NCI-H526 treated with DMSO at 0.1 percent for 48 hours (cell line): ENCODE measurements at regions not wholly inside any gene's neighbourhood (a gene's known extent, or its start where the extent isn't known, plus 50 kb on each side); places are given as distances from the start of the nearest gene placed in this dataset.

Experiments used
- DNase-seq: peaks from one replicate; lab custom pipeline; 2025; lab: John Stamatoyannopoulos, UW

DNA sequence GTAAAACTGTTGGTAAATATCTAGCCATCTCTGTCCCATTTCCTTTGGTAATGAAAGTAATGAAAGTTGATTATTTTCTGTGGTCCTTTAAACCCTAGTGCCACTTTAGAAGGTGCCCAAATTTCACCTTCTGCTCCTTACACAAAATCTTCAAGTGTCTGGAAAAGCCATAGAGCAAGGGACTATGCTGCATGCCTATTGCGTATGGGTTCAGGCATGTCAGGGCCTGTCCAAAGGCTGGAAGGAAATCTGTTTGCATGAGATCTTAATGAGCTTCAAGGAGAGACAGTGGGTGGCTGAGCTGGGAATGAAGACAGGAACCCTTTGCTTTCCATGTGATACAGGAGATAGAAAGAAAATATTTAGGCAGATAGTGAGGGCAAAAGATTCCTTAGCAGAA lies 66.6 kb upstream of the CCN6 start:
- no peak for DNase-seq

DNA sequence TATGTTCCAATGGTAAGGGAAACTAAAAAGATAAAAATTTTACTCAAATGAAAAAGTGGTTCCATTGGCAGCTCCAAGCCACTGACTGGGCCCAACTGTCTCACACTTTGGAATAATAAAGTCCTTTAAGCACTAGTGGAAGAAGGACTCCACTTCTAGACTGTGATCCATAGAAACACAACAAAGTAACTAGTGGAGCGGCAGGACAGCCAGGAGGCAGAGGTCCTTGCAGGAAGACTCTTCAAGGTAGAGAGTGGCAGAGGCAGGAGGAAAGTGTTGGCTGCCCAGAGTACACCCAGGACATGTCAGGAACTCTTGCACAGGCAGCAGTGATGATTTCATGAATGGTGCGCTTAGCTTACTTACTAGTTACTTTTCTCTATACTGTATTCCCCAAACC lies 65.0 kb upstream of the CCN6 start:
- no peak for DNase-seq

DNA sequence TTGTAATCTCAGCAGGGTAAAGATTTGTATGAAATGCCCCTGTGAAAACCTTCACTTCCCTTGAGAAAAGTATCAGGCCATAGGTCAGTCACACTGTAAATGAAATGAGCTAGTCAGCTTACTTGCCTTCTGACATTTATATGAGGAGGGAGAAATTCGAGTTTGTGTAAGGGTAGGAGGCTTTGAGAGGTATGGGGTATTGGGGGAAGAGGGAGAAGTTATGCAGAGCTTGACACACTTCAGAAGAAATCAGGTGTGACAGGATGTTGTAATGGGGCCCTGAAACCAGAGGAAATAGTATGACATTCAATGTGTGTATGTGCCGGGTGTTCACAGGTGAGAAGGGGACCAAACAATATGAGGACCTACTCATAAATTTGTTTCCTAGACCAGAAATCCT lies 64.2 kb upstream of the CCN6 start:
- DNase-seq, result no peak

DNA sequence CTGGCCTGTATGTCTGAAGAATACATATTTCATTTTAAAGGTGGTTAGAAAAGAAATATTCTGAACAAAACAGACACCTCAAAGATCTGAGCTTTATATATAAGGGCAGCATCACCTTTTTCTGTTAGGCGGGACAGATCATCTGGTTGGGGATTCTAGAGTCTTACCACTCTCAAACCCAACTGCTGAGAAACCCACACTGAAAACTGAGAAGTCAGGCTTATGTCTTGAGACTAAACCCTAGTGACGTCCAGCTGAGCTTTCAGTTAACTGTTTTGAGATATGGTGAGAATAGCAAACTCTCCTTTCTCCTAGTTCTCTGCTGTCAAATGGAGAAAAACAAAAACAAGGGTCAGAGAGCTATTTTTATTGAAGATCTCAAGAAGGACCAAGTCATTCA lies 63.7 kb upstream of the CCN6 start:
- DNase-seq, result no peak

DNA sequence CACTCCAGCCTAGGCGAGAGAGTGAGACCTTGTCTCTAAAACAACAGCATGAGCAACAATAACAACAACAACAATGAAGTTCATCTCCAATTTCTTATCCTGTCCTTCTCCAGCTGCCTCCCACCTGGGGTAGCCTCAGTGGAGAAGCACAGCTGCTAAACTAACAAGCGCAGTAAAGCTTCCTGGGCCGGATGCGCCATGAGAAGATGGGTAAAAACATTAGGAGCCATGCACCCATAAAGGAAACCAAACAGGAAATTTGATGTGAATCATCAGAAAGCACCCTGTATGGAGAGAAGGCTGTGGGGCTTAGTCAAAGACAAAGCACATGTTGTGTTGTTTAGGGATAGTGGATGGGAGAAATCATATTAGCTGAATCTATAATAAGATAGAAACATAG lies 61.1 kb upstream of the CCN6 start:
- DNase-seq, result no peak

DNA sequence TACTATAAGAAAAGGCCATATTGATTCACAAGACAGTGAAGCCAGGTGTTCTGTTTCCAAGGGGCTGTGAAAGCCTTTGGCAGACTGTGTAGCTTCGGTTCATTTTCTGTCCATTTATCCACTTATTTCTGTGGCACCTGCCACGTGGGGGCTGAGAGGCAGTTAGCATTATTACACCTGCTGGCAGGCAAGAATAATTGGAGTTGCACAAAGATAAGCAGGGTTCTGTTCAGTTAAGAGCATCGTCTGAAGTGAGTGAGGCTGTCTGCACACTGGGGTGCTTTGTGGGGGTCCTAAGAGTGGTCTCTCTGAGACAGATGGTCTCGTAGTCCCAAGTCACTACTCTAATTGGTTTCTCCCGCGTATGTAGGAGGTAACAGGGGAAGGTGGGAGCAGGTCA lies 60.6 kb upstream of the CCN6 start:
- DNase-seq, result no peak

DNA sequence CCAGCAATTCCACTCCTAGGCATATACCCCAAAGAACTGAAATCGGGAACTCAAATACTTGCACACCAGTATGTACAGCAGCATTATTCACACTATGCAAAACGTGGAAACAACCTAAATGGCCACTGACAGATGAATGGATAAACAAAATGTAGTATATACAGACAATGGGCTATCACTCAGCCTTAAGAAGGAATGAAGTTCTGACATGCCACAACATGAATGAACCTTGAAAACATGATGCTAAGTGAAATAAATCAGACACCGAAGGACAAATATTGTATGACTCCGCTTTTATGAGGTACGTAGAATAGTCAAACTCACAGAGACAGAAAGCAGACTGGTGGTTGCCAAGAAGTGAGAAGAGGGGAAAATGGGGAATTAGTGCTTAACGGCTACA lies 59.1 kb upstream of the CCN6 start:
- no peak for DNase-seq

DNA sequence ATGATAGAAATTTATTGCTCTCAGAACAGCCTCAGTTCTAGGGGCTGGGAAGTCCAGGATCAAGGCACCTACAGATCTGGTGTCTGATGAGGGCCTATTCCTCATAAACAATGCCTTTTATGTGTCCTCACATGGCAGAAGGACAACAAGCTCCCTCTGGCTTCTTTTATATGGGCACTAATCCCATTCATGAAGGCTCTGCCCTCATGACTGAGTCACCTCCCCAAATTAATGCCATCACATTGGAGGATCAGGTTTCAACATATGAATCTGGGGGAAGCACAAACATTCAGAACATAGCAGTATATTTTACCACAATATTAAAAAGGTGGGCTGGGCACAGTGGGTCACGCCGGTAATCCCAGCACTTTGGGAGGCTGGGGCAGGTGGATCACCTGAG lies 58.5 kb upstream of the CCN6 start:
- DNase-seq, result no peak

DNA sequence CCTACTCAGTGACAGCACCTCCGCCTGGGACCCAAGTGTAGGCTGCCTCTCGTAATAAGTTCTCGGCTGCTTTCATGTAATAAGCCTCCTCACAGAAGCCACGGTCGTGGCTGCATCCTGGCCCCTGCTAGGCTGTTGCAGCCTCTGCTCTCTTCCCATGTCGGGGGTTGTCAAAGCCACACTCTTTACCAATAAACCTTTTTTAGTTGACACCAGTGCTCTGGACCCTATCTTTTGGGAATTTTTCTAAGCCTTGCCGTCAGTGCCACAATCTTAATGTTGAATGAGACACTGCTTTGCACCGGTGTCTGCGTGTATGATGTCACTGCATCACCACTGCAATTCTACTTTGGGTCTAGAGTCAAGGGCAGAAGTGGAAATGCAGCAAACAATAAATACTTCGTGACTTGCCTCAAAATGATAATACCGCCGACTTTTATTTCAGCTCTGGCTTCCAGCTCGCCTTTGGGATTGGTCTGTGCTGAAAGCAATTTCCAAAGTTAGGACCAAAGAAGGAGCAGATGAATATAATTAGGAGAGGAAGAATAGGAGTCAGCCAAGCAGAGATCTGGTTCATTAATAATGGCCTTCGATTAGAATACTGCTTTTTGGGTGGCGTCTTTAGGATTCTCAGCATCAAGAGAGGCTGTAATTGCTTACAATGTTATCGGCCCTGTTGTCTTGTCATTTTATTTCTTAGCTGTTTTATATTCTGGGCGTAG lies 57.6 kb upstream of the CCN6 start:
- no peak for DNase-seq

DNA sequence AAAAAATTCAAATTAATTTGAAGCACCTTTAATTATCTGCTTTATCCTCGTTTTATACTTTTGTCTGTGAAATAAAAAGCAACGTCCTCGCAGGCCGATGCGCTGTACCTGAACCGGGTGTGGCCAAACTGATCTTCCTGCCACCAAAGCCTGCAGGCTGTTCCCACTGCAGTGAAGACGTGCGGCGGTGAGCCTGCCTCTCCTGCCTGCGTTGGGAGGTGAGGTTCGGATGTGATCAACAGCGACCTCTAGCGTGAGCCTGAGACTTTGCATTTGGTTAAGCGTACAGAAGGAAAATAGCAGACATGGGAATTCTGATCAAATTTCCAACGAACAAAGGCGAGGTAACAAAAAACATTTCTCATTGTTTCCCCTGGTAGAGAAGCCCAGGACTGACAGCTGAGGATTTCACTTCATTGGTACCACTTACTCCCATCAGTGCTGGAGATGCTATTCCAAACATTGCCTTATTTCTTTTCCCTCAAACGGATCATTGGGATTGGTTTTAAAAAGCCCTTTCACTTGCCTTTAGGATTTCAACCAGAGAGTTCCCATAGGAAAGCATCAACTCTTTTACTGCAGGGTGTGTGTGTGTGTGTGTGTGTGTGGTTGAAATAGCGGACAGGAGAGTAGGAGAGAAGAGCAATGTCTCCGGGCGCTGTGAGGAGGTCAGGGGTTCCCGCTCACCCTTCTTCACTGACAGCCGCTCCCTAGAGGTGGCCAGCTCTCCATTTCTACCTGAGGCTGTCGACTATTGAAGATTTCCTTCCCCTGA lies 56.6 kb upstream of the CCN6 start:
- peak; percentile 64 for DNase-seq

DNA sequence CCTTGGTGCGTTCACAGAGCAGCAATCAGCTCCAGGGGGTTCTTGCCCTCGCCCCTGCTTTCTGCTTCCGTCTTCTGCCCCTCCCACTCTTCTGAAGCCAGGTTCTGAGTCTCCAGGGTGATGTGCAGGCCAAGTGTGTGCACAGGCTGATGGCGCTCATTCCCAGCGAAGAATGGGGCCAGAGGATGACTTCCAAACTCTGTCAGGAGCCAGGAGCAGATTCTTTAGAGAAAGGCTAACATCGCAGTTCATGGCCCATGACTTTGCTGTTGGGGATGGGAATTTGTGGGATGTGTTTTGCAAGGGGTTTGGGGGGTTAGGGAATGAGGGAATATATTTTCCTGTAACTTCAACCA lies 56.1 kb upstream of the CCN6 start:
- DNase-seq, result no peak

DNA sequence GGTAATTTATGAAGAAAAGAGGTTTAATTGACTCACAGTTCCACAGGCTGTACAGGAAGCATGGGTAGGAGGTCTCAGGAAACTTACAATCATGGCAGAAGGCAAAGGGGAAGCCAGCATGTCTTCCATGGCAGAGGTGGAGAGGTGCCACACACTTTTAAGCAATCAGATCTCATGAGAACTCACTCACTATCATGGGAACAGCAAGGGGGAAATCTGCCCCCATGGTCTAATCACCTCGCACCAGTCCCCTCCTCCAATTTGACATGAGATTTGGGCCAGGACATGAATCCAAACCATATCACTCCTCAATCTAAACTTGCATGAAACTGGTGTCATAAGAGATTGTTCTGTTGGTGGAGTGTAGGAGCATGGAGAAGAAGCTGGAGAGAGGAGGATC lies 51.6 kb upstream of the CCN6 start:
- no peak for DNase-seq
